Vagina (tissue), 2 donors: ENCODE measurements at regions not wholly inside any gene's neighbourhood (a gene's known extent, or its start where the extent isn't known, plus 50 kb on each side); places are given as distances from the start of the nearest gene placed in this dataset.

Experiments
- DNase-seq, 2 donors: peaks; one replicate each; pipeline ENCODE4 v3.0.0-alpha.2; 2017; ENCODE audit errors: extremely low spot score in 2 of 2
- H3K27ac ChIP-seq: fragments of 200-600 bp; sonication (generic); one replicate; pipeline ENCODE4 v1.5.1; 2019
- H3K27me3 ChIP-seq: fragments of 200-600 bp; sonication (generic); one replicate; pipeline ENCODE4 v1.5.1; 2019
- H3K36me3 ChIP-seq, 2 donors: fragments of 200-600 bp; sonication (generic); one replicate each; pipeline ENCODE4 v1.5.1; 2017 to 2019
- H3K4me1 ChIP-seq: fragments of 200-600 bp; sonication (generic); one replicate; pipeline ENCODE4 v1.5.1; 2019
- H3K4me3 ChIP-seq, 2 donors: fragments of 200-600 bp; sonication (generic); 1 replicate in 1 of 2; 2 replicates in 1 of 2; pipeline ENCODE4 v1.5.1; 2016 to 2019
- H3K9me3 ChIP-seq: fragments of 200-600 bp; sonication (generic); one replicate; pipeline ENCODE4 v1.5.1; 2019
- POLR2A ChIP-seq, 2 donors: fragments of 450-650 bp; IDR thresholded peaks; one replicate each; pipeline ENCODE4 v1.6.1; 2017; ENCODE audit warnings: antibody characterized with exemption in 2 of 2, mild to moderate bottlenecking in 2 of 2, moderate library complexity in 2 of 2
- POLR2AphosphoS5 ChIP-seq, 2 donors: sonication (generic); formaldehyde crosslinking; IDR thresholded peaks; one replicate each; pipeline ENCODE4 v1.9.0; 2017; ENCODE audit warnings: antibody characterized with exemption in 2 of 2, mild to moderate bottlenecking in 2 of 2, low read depth in 1 of 2; ENCODE audit not compliant: insufficient read depth in 1 of 2
- intact Hi-C: fragments of 100-400 bp; cut with DNase I; formaldehyde crosslinking; loops from one replicate; pipeline ENCODE4 v1.15.1; 2023
- TF ChIP-seq, protein P1 (sequence below), 3 experiments: fragments of 450-650 bp in 2 of 3; fragments of 200-600 bp in 1 of 3; sonication (generic) in 1 of 3; IDR thresholded peaks; one replicate each; pipeline ENCODE4 v1.5.1; 2017 to 2019; ENCODE audit warnings: antibody characterized with exemption in 3 of 3, mild to moderate bottlenecking in 2 of 3, moderate library complexity in 2 of 3

DNA sequence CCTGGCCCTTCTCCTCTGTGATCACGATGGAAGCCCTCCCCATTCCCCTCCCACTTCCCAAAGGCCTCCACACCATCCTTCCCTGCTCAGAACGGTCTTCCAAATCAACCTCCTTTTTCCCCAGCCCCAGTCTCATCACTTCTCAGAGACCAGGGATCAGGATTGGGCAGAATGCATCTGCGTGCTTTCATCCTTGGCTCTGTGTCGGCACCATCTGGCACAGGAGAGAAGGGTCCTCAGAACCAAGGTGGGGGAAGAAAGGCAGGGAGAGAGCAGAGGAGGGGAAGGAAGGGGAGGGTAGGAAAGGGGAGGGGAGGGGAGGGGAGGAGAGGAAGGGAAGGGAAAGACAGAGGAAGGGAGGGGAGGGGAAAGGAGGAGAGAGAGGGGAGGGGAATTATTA lies 52.4 kb upstream of the FICD start:
- H3K36me3 ChIP-seq: no peaks in the 10 kb centered on the region
- DNase-seq: no peak
- no peaks in the 10 kb centered on the region for H3K27me3 ChIP-seq
- H3K9me3 ChIP-seq: no peaks in the 10 kb centered on the region
- no peak overlapping the region for H3K27ac ChIP-seq
- no peaks in the 10 kb centered on the region for H3K4me1 ChIP-seq
- H3K4me3 ChIP-seq: no peak overlapping the region
- intact Hi-C loops: no loop called here
- TF ChIP-seq, protein P1, sequence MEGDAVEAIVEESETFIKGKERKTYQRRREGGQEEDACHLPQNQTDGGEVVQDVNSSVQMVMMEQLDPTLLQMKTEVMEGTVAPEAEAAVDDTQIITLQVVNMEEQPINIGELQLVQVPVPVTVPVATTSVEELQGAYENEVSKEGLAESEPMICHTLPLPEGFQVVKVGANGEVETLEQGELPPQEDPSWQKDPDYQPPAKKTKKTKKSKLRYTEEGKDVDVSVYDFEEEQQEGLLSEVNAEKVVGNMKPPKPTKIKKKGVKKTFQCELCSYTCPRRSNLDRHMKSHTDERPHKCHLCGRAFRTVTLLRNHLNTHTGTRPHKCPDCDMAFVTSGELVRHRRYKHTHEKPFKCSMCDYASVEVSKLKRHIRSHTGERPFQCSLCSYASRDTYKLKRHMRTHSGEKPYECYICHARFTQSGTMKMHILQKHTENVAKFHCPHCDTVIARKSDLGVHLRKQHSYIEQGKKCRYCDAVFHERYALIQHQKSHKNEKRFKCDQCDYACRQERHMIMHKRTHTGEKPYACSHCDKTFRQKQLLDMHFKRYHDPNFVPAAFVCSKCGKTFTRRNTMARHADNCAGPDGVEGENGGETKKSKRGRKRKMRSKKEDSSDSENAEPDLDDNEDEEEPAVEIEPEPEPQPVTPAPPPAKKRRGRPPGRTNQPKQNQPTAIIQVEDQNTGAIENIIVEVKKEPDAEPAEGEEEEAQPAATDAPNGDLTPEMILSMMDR (IDR thresholded peaks at IDR 0.05): no peak
- TF ChIP-seq POLR2AphosphoS5 (IDR thresholded peaks at IDR 0.05; ENCODE audit: insufficient read depth in 1 of 2, low read depth in 1 of 2): no peak
- TF ChIP-seq POLR2A (IDR thresholded peaks at IDR 0.05): no peak

DNA sequence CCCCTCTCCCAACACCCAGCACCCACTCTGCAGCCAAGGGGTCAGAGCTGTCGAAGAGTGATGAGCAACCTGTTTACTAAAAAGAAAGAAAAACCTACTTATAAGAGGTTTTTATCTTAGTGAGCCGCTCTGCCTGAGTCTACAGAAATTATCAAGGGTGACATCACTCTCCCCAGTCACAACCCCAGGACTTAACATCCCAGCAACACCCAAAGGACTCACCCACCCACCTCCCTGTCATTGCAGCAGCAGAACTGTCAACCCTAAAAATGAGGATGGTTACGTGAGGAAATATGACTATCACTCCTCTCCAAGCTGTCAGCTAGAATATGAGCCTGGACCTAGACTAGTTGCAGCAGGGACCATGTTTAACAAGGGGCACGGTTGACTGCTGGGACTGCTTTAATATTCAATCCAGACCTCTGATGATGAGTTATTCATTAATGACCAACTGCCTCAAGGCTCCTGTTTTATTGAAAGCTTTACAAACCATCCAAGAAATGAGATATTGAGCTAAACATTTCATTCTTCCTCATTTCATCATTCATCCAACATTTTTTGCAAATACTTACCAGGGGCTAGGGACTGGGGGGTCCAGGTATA lies 53.9 kb upstream of the FICD start:
- H3K4me1 ChIP-seq: no peaks in the 10 kb centered on the region
- no peaks in the 10 kb centered on the region for H3K9me3 ChIP-seq
- intact Hi-C loops: no loop called here
- H3K4me3 ChIP-seq: no peak overlapping the region
- no peak for DNase-seq
- H3K36me3 ChIP-seq: no peaks in the 10 kb centered on the region
- TF ChIP-seq, protein P1 (IDR thresholded peaks at IDR 0.05): no peak
- TF ChIP-seq POLR2AphosphoS5 (IDR thresholded peaks at IDR 0.05; ENCODE audit: insufficient read depth in 1 of 2, low read depth in 1 of 2) (no peak), POLR2A (IDR thresholded peaks at IDR 0.05) (no peak)
- no peaks in the 10 kb centered on the region for H3K27me3 ChIP-seq
- H3K27ac ChIP-seq: no peak overlapping the region

DNA sequence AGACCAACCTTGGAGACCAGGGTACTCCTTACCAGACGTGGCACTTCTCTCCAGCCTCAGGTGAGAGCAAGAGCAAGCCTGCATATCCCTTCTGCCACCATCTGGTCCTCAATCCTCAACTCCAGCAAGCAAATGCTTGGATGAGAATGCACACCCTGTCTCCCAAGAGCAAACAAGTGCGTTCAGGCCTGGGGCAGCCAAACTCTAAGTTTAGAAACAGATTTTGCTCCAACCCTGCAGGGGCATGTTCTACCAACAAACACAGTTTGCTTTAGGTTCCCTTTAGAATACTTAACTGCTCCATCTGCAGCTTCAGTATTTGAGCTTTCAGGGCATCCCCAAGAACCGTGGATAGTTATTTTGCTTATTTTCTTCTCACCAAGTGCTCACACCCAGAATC lies 55.9 kb upstream of the FICD start:
- Histone ChIP-seq H3K27ac (no peak overlapping the region), H3K27me3 (no peaks in the 10 kb centered on the region), H3K4me1 (no peaks in the 10 kb centered on the region), H3K36me3 (no peaks in the 10 kb centered on the region), H3K4me3 (no peak overlapping the region), H3K9me3 (no peaks in the 10 kb centered on the region)
- DNase-seq: no peak
- TF ChIP-seq, protein P1 (IDR thresholded peaks at IDR 0.05): no peak
- TF ChIP-seq POLR2AphosphoS5 (IDR thresholded peaks at IDR 0.05; ENCODE audit: insufficient read depth in 1 of 2, low read depth in 1 of 2) (no peak), POLR2A (IDR thresholded peaks at IDR 0.05) (no peak)
- intact Hi-C loops: loop anchor here (10.0 kb wide), 1 partner anchor 234 kb away; no protein-coding TSS in a partner anchor

DNA sequence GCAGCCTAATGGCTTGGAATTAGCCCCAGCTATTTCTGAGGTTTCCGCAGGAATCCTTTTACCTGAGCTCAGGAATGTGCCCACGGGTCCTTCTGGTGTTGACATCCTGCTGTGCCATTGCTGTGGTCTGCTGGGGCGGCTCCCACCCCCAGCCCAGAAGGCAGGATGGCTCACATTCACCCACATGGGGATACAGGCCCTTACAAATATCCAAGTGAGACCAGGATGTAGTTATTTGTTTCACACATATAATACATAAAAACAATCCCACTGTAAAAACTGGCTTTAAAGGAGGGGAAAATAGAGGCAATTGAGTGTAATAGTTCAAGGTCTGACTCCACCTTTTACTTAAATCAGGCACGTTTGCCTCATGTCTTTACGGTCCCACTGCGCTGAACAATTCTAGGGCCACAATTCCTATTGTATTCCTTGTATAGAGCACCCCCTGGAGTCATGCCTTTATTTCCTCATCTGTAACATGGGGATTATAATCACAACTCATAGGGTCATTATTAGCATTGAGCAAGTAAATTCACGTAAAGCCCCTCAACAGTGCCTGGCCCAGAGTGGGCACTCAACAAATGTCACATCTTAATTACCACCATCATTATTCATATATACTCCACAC lies 57.2 kb upstream of the FICD start:
- Histone ChIP-seq H3K4me1 (no peaks in the 10 kb centered on the region), H3K9me3 (no peaks in the 10 kb centered on the region), H3K27ac (no peak overlapping the region), H3K27me3 (no peaks in the 10 kb centered on the region), H3K36me3 (no peaks in the 10 kb centered on the region), H3K4me3 (no peak overlapping the region)
- intact Hi-C loops: loop anchor here (10.0 kb wide), 1 partner anchor 233 kb away; no protein-coding TSS in a partner anchor
- TF ChIP-seq POLR2A (IDR thresholded peaks at IDR 0.05) (no peak), POLR2AphosphoS5 (IDR thresholded peaks at IDR 0.05; ENCODE audit: insufficient read depth in 1 of 2, low read depth in 1 of 2) (no peak)
- TF ChIP-seq, protein P1 (IDR thresholded peaks at IDR 0.05): no peak
- no peak for DNase-seq
